ENCODE measurements at regions not wholly inside any gene's neighbourhood (a gene's known extent, or its start where the extent isn't known, plus 50 kb on each side); places are given as distances from the start of the nearest gene placed in this dataset.

DNA sequence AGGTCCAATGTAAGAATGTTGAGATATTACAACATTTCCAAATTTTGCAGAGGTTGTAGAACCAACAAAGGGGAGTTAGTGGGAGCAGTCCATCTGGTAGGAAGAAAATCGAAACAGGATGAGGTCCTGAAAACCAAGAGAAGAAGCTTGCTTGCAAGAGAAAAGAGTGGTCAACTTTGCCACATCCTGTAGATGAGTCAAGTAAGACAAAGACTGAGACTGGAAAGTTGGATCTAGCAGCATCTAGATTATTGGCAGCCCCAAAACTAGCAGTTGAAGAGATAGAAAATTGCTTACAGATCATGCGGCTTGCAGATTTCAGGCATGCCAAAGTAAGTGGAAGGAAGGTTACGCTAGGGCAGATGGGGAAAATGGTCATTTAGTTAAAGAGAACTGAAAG is 378.9 kb downstream of the GRB14 start:
- TF ChIP-seq CBX3 (IDR thresholded peaks at IDR 0.05; ENCODE audit: low read depth) (no peak), ATF3 (IDR thresholded peaks at IDR 0.05) (no peak), ELF1 (IDR thresholded peaks at IDR 0.05; ENCODE audit: borderline replicate concordance, low read depth) (no peak), SP1 (IDR thresholded peaks at IDR 0.05; ENCODE audit: low read depth) (no peak), TCF7L2 (IDR thresholded peaks at IDR 0.05; ENCODE audit: borderline replicate concordance, extremely low read depth, insufficient read depth, insufficient read length) (no peak), SIN3A (IDR thresholded peaks at IDR 0.05; ENCODE audit: low read depth) (no peak), CEBPB (IDR thresholded peaks at IDR 0.05; ENCODE audit: low read depth) (no peak), EZH2phosphoT487 (IDR thresholded peaks at IDR 0.05; ENCODE audit: borderline replicate concordance) (no peak), CTCF (IDR thresholded peaks at IDR 0.05 in 2 of 3, conservative IDR thresholded peaks at IDR 0.05 in 1 of 3; ENCODE audit: borderline replicate concordance in 1 of 3, insufficient read depth in 1 of 3, low read depth in 2 of 3, low read length in 2 of 3) (no peak), JUND (IDR thresholded peaks at IDR 0.05) (no peak), FOSL1 (IDR thresholded peaks at IDR 0.05; ENCODE audit: low read depth) (no peak), ZBTB33 (IDR thresholded peaks at IDR 0.05; ENCODE audit: extremely low read depth, insufficient replicate concordance, low read length) (no peak), POLR2AphosphoS5 (IDR thresholded peaks at IDR 0.05; ENCODE audit: low read depth, low read length) (no peak), ZNF274 (IDR thresholded peaks at IDR 0.05; ENCODE audit: low read depth, low read length) (no peak)
- TF ChIP-seq, protein P1, sequence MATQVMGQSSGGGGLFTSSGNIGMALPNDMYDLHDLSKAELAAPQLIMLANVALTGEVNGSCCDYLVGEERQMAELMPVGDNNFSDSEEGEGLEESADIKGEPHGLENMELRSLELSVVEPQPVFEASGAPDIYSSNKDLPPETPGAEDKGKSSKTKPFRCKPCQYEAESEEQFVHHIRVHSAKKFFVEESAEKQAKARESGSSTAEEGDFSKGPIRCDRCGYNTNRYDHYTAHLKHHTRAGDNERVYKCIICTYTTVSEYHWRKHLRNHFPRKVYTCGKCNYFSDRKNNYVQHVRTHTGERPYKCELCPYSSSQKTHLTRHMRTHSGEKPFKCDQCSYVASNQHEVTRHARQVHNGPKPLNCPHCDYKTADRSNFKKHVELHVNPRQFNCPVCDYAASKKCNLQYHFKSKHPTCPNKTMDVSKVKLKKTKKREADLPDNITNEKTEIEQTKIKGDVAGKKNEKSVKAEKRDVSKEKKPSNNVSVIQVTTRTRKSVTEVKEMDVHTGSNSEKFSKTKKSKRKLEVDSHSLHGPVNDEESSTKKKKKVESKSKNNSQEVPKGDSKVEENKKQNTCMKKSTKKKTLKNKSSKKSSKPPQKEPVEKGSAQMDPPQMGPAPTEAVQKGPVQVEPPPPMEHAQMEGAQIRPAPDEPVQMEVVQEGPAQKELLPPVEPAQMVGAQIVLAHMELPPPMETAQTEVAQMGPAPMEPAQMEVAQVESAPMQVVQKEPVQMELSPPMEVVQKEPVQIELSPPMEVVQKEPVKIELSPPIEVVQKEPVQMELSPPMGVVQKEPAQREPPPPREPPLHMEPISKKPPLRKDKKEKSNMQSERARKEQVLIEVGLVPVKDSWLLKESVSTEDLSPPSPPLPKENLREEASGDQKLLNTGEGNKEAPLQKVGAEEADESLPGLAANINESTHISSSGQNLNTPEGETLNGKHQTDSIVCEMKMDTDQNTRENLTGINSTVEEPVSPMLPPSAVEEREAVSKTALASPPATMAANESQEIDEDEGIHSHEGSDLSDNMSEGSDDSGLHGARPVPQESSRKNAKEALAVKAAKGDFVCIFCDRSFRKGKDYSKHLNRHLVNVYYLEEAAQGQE (IDR thresholded peaks at IDR 0.05; ENCODE audit: low read depth): no peak
- no peak overlapping the region for H3K9ac ChIP-seq (ENCODE audit: low read length)
- BruUV-seq (replicated peaks): no TSS peak
- H3K36me3 ChIP-seq (ENCODE audit: control insufficient read depth in 1 of 2, insufficient read depth in 2 of 2, low read length in 2 of 2): no peaks in the 10 kb centered on the region
- no peak overlapping the region for H3K4me3 ChIP-seq (replicated peaks in 1 of 2; ENCODE audit: low read depth in 1 of 2, low read length in 2 of 2)
- no peaks in the 10 kb centered on the region for H3K9me3 ChIP-seq (ENCODE audit: control insufficient read depth in 1 of 2, insufficient read depth in 1 of 2, low read depth in 1 of 2, low read length in 2 of 2)
- H2AFZ ChIP-seq (ENCODE audit: low read depth, low read length, poor library complexity, severe bottlenecking): no peak overlapping the region
- DNase-seq (ENCODE audit: low read depth, low spot score) (no peak), ATAC-seq (no peak)
- H3K27me3 ChIP-seq (ENCODE audit: insufficient read depth, low read length): peaks cover 5% of the 10 kb centered on the region; the same call in 1 of the 2 replicates
- no peak overlapping the region for H3K4me2 ChIP-seq (ENCODE audit: low read length)
- RAD21 ChIA-PET (ENCODE audit: low non-redundant PET in 1 of 2, low total read pairs in 2 of 2, uncharacterized antibody in 2 of 2, unreplicated experiment in 2 of 2): no interaction called here
- no peaks in the 10 kb centered on the region for H3K4me1 ChIP-seq (ENCODE audit: control insufficient read depth in 1 of 2, insufficient read depth in 2 of 2, low read length in 2 of 2)
- no peaks in the 10 kb centered on the region for H3K79me2 ChIP-seq (ENCODE audit: insufficient read depth, low read length)
- intact Hi-C loops (cut with micrococcal nuclease): no loop called here
- no peaks in the 10 kb centered on the region for H4K20me1 ChIP-seq (ENCODE audit: insufficient read depth)
- H3K27ac ChIP-seq (ENCODE audit: low read depth, low read length): no peak overlapping the region
- POLR2A ChIA-PET: no interaction called here
- H3K9me2 ChIP-seq (ENCODE audit: insufficient read depth): no peaks in the 10 kb centered on the region
- CTCF ChIA-PET: no interaction called here
